ENCODE measurements at regions not wholly inside any gene's neighbourhood (a gene's known extent, or its start where the extent isn't known, plus 50 kb on each side); places are given as distances from the start of the nearest gene placed in this dataset.
"Not testable (repeated sequence)": the region's sequence is repeated elsewhere in the genome, so short reads cannot be mapped to it uniquely, and the experiment has no call there.

DNA sequence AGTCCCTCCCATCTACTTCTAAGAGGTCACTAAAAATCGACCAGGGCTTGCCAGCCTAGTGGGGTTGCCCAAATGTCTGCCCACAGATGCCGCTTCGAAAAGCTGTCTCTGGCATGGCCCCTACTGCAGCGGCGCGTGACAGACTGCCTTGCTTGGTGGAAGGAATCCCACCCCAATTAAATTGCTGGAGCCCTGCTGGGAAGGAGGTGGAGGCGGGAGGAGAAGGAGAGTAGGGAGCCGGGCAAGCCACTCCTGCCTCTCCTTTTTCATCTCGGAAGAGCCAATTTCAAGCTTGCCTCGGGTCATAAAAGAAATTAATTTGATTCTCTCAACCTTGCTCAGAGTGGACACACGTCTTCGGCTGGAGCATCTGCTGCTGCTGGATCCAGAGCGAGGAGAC is 106.0 kb downstream of the NPIPA8 start:
- TF ChIP-seq, protein P1, sequence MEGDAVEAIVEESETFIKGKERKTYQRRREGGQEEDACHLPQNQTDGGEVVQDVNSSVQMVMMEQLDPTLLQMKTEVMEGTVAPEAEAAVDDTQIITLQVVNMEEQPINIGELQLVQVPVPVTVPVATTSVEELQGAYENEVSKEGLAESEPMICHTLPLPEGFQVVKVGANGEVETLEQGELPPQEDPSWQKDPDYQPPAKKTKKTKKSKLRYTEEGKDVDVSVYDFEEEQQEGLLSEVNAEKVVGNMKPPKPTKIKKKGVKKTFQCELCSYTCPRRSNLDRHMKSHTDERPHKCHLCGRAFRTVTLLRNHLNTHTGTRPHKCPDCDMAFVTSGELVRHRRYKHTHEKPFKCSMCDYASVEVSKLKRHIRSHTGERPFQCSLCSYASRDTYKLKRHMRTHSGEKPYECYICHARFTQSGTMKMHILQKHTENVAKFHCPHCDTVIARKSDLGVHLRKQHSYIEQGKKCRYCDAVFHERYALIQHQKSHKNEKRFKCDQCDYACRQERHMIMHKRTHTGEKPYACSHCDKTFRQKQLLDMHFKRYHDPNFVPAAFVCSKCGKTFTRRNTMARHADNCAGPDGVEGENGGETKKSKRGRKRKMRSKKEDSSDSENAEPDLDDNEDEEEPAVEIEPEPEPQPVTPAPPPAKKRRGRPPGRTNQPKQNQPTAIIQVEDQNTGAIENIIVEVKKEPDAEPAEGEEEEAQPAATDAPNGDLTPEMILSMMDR (CRISPR knock-in tag; IDR thresholded peaks at IDR 0.05) = not testable (repeated sequence)
- not testable (repeated sequence) for TF ChIP-seq MTF1 (CRISPR knock-in tag; IDR thresholded peaks at IDR 0.05); ZNF703 (CRISPR knock-in tag; IDR thresholded peaks at IDR 0.05; ENCODE audit: borderline replicate concordance); RXRA (CRISPR knock-in tag; IDR thresholded peaks at IDR 0.05); FOXC1 (CRISPR knock-in tag; IDR thresholded peaks at IDR 0.05; ENCODE audit: borderline replicate concordance); CREB1 (IDR thresholded peaks at IDR 0.05); CREB1 (CRISPR knock-in tag; IDR thresholded peaks at IDR 0.05)
- TF ChIP-seq, protein P2, sequence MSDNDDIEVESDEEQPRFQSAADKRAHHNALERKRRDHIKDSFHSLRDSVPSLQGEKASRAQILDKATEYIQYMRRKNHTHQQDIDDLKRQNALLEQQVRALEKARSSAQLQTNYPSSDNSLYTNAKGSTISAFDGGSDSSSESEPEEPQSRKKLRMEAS (IDR thresholded peaks at IDR 0.05) = not testable (repeated sequence)

Data from HepG2 (cell line).